Uterus (tissue), 2 donors: ENCODE measurements at regions not wholly inside any gene's neighbourhood (a gene's known extent, or its start where the extent isn't known, plus 50 kb on each side); places are given as distances from the start of the nearest gene placed in this dataset.

Experiments
- CTCF ChIP-seq, 4 experiments: fragments of 200-600 bp in 2 of 4; fragments of 450-650 bp in 2 of 4; sonication (generic) in 2 of 4; IDR thresholded peaks; one replicate each; pipeline ENCODE4 v1.5.1; 2016 to 2019; ENCODE audit warnings: antibody characterized with exemption in 4 of 4, mild to moderate bottlenecking in 2 of 4, moderate library complexity in 1 of 4
- POLR2A ChIP-seq, 2 donors: fragments of 450-650 bp; IDR thresholded peaks; one replicate each; pipeline ENCODE4 v1.6.1; 2016; ENCODE audit warnings: antibody characterized with exemption in 2 of 2, mild to moderate bottlenecking in 1 of 2, moderate library complexity in 1 of 2

GRCh38 chr21:15182731-15183130, 117.9 kb upstream of the NRIP1 start:
- TF ChIP-seq POLR2A (IDR thresholded peaks at IDR 0.05) (no peak), CTCF (IDR thresholded peaks at IDR 0.05) (no peak)
